H1 (cell line): ENCODE measurements at regions not wholly inside any gene's neighbourhood (a gene's known extent, or its start where the extent isn't known, plus 50 kb on each side); places are given as distances from the start of the nearest gene placed in this dataset.

Experiments
- CTCF ChIA-PET: fragments of 300-600 bp; sonication (Branson Sonifier 250); formaldehyde crosslinking; loops from one replicate; lab custom pipeline; 2021; ENCODE audit not compliant: partially characterized antibody; lab: Charles Lee
- POLR2A ChIA-PET: fragments of 300-600 bp; sonication (Branson Sonifier 250); formaldehyde crosslinking; loops from one replicate; lab custom pipeline; 2021; ENCODE audit warnings: inconsistent platforms; ENCODE audit not compliant: partially characterized antibody; lab: Charles Lee
- DNase-seq, 2 experiments: peaks; one replicate each; pipeline versions ENCODE4 v3.0.0 to v3.0.0-alpha.2; 2010 to 2022; ENCODE audit warnings: low spot score in 2 of 2, low read depth in 1 of 2, mixed read lengths in 1 of 2
- FAIRE-seq: peaks from 2 replicates; lab custom pipeline; 2011; peaks lifted over from hg19 to GRCh38; lab: Jason Lieb, UNC
- H2AFZ ChIP-seq: 2 replicates; pipeline ENCODE4 v1.8.1; 2012; ENCODE audit warnings: low read length, inconsistent platforms
- H2AK5ac ChIP-seq: 2 replicates; pipeline ENCODE4 v1.6.1; 2013; ENCODE audit warnings: low read depth, low read length
- H2BK120ac ChIP-seq: replicated peaks from 2 replicates; pipeline ENCODE3; 2013; ENCODE audit warnings: low read depth, low read length, inconsistent platforms
- H2BK12ac ChIP-seq: 2 replicates; pipeline ENCODE4 v1.6.1; 2013; ENCODE audit warnings: low read depth, low read length
- H2BK15ac ChIP-seq: 2 replicates; pipeline ENCODE4 v1.6.1; 2013; ENCODE audit warnings: low read length
- H2BK20ac ChIP-seq: 2 replicates; pipeline ENCODE4 v1.6.1; 2013; ENCODE audit warnings: low read length
- H2BK5ac ChIP-seq: 2 replicates; pipeline ENCODE4 v1.6.1; 2013; ENCODE audit warnings: low read depth, low read length
- H3K14ac ChIP-seq: 2 replicates; pipeline ENCODE4 v1.6.1; 2013; ENCODE audit warnings: inconsistent platforms; ENCODE audit not compliant: insufficient read length
- H3K18ac ChIP-seq: 2 replicates; pipeline ENCODE4 v1.6.1; 2013; ENCODE audit warnings: low read length; ENCODE audit errors: extremely low read depth
- H3K23ac ChIP-seq: 2 replicates; pipeline ENCODE4 v1.6.1; 2013; ENCODE audit warnings: inconsistent platforms; ENCODE audit not compliant: insufficient read length
- H3K23me2 ChIP-seq: 2 replicates; pipeline ENCODE4 v1.6.1; 2013; ENCODE audit warnings: low read depth, low read length
- H3K27ac ChIP-seq: 2 replicates; pipeline ENCODE4 v1.6.1; 2011; ENCODE audit warnings: low read depth, low read length, inconsistent platforms
- H3K27me3 ChIP-seq, 4 experiments: replicated peaks in 1 of 4; 1 replicate in 1 of 4; 2 replicates in 3 of 4; pipeline versions ENCODE4 v1.6.1 to v1.8.1; 2011 to 2013; ENCODE audit warnings: low read length in 3 of 4, mild to moderate bottlenecking in 3 of 4, inconsistent platforms in 2 of 4, mixed read lengths in 2 of 4, moderate library complexity in 1 of 4; ENCODE audit not compliant: control insufficient read depth in 3 of 4, insufficient read depth in 3 of 4; ENCODE audit errors: extremely low read depth in 1 of 4
- H3K36me3 ChIP-seq, 4 experiments: 2 replicates each; pipeline versions ENCODE4 v1.6.1 to v1.8.1; 2011 to 2013; ENCODE audit warnings: mild to moderate bottlenecking in 4 of 4, low read length in 3 of 4, moderate library complexity in 2 of 4, control low read depth in 1 of 4, inconsistent platforms in 1 of 4; ENCODE audit not compliant: insufficient read depth in 4 of 4, control insufficient read depth in 2 of 4
- H3K4ac ChIP-seq: replicated peaks from 2 replicates; pipeline ENCODE3; 2013; ENCODE audit warnings: low read length, low read depth, mixed read lengths, inconsistent platforms; ENCODE audit not compliant: insufficient read length
- H3K4me1 ChIP-seq, 4 experiments: replicated peaks in 1 of 4; 1 replicate in 1 of 4; 2 replicates in 3 of 4; pipeline versions ENCODE4 v1.6.1 to v1.8.1; 2011 to 2013; ENCODE audit warnings: low read length in 3 of 4, inconsistent platforms in 2 of 4, mixed read lengths in 1 of 4; ENCODE audit not compliant: insufficient read depth in 4 of 4, control insufficient read depth in 3 of 4
- H3K4me2 ChIP-seq, 2 experiments: 2 replicates each; pipeline versions ENCODE4 v1.6.1 to v1.8.1; 2011 to 2013; ENCODE audit warnings: low read depth in 2 of 2, low read length in 2 of 2, control low read depth in 1 of 2, inconsistent platforms in 1 of 2, mild to moderate bottlenecking in 1 of 2; ENCODE audit not compliant: insufficient read depth in 1 of 2
- H3K4me3 ChIP-seq, 4 experiments: fragments of 200-600, 300-600 bp in 1 of 4; sonication (generic), shearing (Covaris generic), sonication (Bioruptor Twin) in 1 of 4; 2 replicates each; pipeline versions ENCODE4 v1.5.1 to v1.8.1; 2011 to 2016; ENCODE audit warnings: low read length in 4 of 4, low read depth in 3 of 4, control low read depth in 2 of 4, inconsistent platforms in 2 of 4, mild to moderate bottlenecking in 2 of 4, mixed read lengths in 1 of 4, moderate library complexity in 1 of 4; ENCODE audit not compliant: insufficient read depth in 2 of 4; ENCODE audit errors: extremely low read depth in 1 of 4
- H3K56ac ChIP-seq: replicated peaks from 2 replicates; pipeline ENCODE3; 2013; ENCODE audit warnings: low read depth, mild to moderate bottlenecking, mixed read lengths, low read length, inconsistent platforms; ENCODE audit not compliant: insufficient read length
- H3K79me1 ChIP-seq: 2 replicates; pipeline ENCODE4 v1.6.1; 2013; ENCODE audit warnings: low read depth, low read length, control low read depth
- H3K79me2 ChIP-seq, 2 experiments: 2 replicates each; pipeline versions ENCODE4 v1.6.1 to v1.8.1; 2012 to 2013; ENCODE audit warnings: low read length in 2 of 2, mild to moderate bottlenecking in 2 of 2, inconsistent platforms in 1 of 2; ENCODE audit not compliant: insufficient read depth in 2 of 2, control insufficient read depth in 1 of 2
- H3K9ac ChIP-seq, 4 experiments: replicated peaks in 1 of 4; 1 replicate in 1 of 4; 2 replicates in 3 of 4; pipeline versions ENCODE4 v1.6.1 to v1.8.1; 2011 to 2013; ENCODE audit warnings: low read depth in 3 of 4, low read length in 3 of 4, control low read depth in 2 of 4, mild to moderate bottlenecking in 2 of 4, moderate library complexity in 2 of 4, inconsistent platforms in 1 of 4; ENCODE audit errors: extremely low read depth in 1 of 4
- H3K9me3 ChIP-seq, 2 experiments: 2 replicates each; pipeline versions ENCODE4 v1.6.1 to v1.8.1; 2012 to 2013; ENCODE audit warnings: mild to moderate bottlenecking in 2 of 2, moderate library complexity in 2 of 2, control low read depth in 1 of 2, inconsistent platforms in 1 of 2, low read depth in 1 of 2, low read length in 1 of 2, mixed read lengths in 1 of 2; ENCODE audit not compliant: insufficient read depth in 2 of 2
- H4K20me1 ChIP-seq, 2 experiments: replicated peaks in 1 of 2; 2 replicates each; pipeline versions ENCODE3 to v1.8.1; 2011 to 2013; ENCODE audit warnings: inconsistent platforms in 2 of 2, low read length in 2 of 2, mild to moderate bottlenecking in 1 of 2; ENCODE audit not compliant: insufficient read depth in 2 of 2, control insufficient read depth in 1 of 2
- H4K5ac ChIP-seq: 2 replicates; pipeline ENCODE4 v1.6.1; 2013; ENCODE audit warnings: low read length, low read depth, mixed read lengths, inconsistent platforms; ENCODE audit not compliant: insufficient read length
- H4K8ac ChIP-seq: 2 replicates; pipeline ENCODE4 v1.8.0; 2013; ENCODE audit warnings: mild to moderate bottlenecking, moderate library complexity, low read length, inconsistent platforms; ENCODE audit not compliant: insufficient read depth; ENCODE audit errors: extremely low read depth
- H4K91ac ChIP-seq: replicated peaks from 2 replicates; pipeline ENCODE3; 2013; ENCODE audit warnings: low read length, mixed read lengths, inconsistent platforms; ENCODE audit not compliant: insufficient read length
- BCL11A ChIP-seq, 2 experiments: IDR thresholded peaks; one replicate each; pipeline ENCODE4 v1.6.1; 2011; ENCODE audit warnings: low read depth in 2 of 2, low read length in 2 of 2, mild to moderate bottlenecking in 2 of 2
- E2F6 ChIP-seq: IDR thresholded peaks from 2 replicates; pipeline ENCODE4 v1.6.1; 2012; ENCODE audit warnings: inconsistent platforms
- FOSL1 ChIP-seq: IDR thresholded peaks from 2 replicates; pipeline ENCODE4 v1.6.1; 2011; ENCODE audit warnings: mild to moderate bottlenecking, low read depth, low read length, moderate library complexity; ENCODE audit not compliant: insufficient read depth
- JUND ChIP-seq: IDR thresholded peaks from 2 replicates; pipeline ENCODE4 v1.6.1; 2011; ENCODE audit warnings: mild to moderate bottlenecking, improper control_type of control experiment, low read length
- PHF8 ChIP-seq: fragments of 200-600 bp; sonication (generic); conservative IDR thresholded peaks from 2 replicates; pipeline ENCODE4 v1.7.1; 2012; ENCODE audit warnings: low read depth, mild to moderate bottlenecking, inconsistent platforms, low read length, moderate library complexity
- RXRA ChIP-seq: IDR thresholded peaks from 2 replicates; pipeline ENCODE4 v1.6.1; 2011; ENCODE audit warnings: low read depth, mild to moderate bottlenecking, low read length, moderate library complexity; ENCODE audit not compliant: insufficient read depth
- SIX5 ChIP-seq: IDR thresholded peaks from 2 replicates; pipeline ENCODE4 v1.6.1; 2011; ENCODE audit warnings: mild to moderate bottlenecking, low read depth, low read length
- YY1 ChIP-seq: IDR thresholded peaks from 2 replicates; pipeline ENCODE4 v1.6.1; 2011; ENCODE audit warnings: low read depth, mild to moderate bottlenecking, low read length
- WGBS, 2 experiments: shearing (Covaris generic) in 1 of 2; methylation state at CpG; one replicate each; pipeline versions ENCODE4 v1.1.6 to v1.1.7; 2013 to 2015; ENCODE audit warnings: low lambda C conversion rate in 2 of 2, mixed read lengths in 2 of 2, inconsistent platforms in 1 of 2, low coverage in 1 of 2, missing lambda C conversion rate in 1 of 2; ENCODE audit not compliant: insufficient replicate concordance in 2 of 2, insufficient coverage in 1 of 2, insufficient read length in 1 of 2; ENCODE audit errors: extremely low coverage in 1 of 2, missing lambda C conversion rate in 1 of 2; 5-methylcytosine and 5-hydroxymethylcytosine counted together
- TF ChIP-seq, protein P1 (sequence below), 3 experiments: IDR thresholded peaks; 1 replicate in 2 of 3; 2 replicates in 1 of 3; pipeline versions ENCODE4 v1.5.1 to v1.6.1; 2011; ENCODE audit warnings: low read length in 3 of 3, mild to moderate bottlenecking in 3 of 3, inconsistent platforms in 2 of 3, low read depth in 1 of 3, moderate library complexity in 1 of 3; ENCODE audit not compliant: insufficient read depth in 1 of 3; ENCODE audit errors: control extremely low read depth in 1 of 3

- H3K79me1 ChIP-seq = no peaks in the 10 kb centered on the region
- H3K4me2 ChIP-seq = no peak overlapping the region
- H3K79me2 ChIP-seq = no peaks in the 10 kb centered on the region
- no peak overlapping the region for H3K4me3 ChIP-seq
- H2BK15ac ChIP-seq = no peak overlapping the region
- H2BK12ac ChIP-seq = no peak overlapping the region
- H3K4ac ChIP-seq = no peak overlapping the region
- H3K9ac ChIP-seq = no peak overlapping the region
- ChIA-PET CTCF (interaction anchor here (0.8 kb wide), 1 partner anchor 127 kb away, joined by 3 read pairs; no protein-coding TSS in a partner anchor), POLR2A (no interaction called here)
- no peak overlapping the region for H3K27ac ChIP-seq
- H3K14ac ChIP-seq = no peak overlapping the region
- no peak overlapping the region for H4K91ac ChIP-seq
- TF ChIP-seq RXRA (no peak), PHF8 (no peak), JUND (no peak), BCL11A (IDR thresholded peaks at IDR 0.05; ENCODE audit: low read depth in 2 of 2, low read length in 2 of 2) (no peak), FOSL1 (no peak), SIX5 (no peak), E2F6 (no peak), YY1 (no peak)
- TF ChIP-seq, protein P1, sequence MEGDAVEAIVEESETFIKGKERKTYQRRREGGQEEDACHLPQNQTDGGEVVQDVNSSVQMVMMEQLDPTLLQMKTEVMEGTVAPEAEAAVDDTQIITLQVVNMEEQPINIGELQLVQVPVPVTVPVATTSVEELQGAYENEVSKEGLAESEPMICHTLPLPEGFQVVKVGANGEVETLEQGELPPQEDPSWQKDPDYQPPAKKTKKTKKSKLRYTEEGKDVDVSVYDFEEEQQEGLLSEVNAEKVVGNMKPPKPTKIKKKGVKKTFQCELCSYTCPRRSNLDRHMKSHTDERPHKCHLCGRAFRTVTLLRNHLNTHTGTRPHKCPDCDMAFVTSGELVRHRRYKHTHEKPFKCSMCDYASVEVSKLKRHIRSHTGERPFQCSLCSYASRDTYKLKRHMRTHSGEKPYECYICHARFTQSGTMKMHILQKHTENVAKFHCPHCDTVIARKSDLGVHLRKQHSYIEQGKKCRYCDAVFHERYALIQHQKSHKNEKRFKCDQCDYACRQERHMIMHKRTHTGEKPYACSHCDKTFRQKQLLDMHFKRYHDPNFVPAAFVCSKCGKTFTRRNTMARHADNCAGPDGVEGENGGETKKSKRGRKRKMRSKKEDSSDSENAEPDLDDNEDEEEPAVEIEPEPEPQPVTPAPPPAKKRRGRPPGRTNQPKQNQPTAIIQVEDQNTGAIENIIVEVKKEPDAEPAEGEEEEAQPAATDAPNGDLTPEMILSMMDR (IDR thresholded peaks at IDR 0.05; ENCODE audit: control extremely low read depth in 1 of 3, insufficient read depth in 1 of 3, low read depth in 1 of 3, low read length in 3 of 3) = no peak
- H2AK5ac ChIP-seq = no peak overlapping the region
- H3K23me2 ChIP-seq = peaks cover 7% of the 10 kb centered on the region; the same call in 1 of the 2 replicates
- no peak overlapping the region for H2BK120ac ChIP-seq
- no peak overlapping the region for H3K56ac ChIP-seq
- no peak overlapping the region for H4K5ac ChIP-seq
- no peaks in the 10 kb centered on the region for H3K27me3 ChIP-seq
- no peak overlapping the region for H2BK20ac ChIP-seq
- H3K4me1 ChIP-seq = no peaks in the 10 kb centered on the region
- H3K18ac ChIP-seq = no peak overlapping the region
- peaks cover 0 to 6% of the 10 kb centered on the region in 2 experiments; a peak in 1 of 4 replicates for H3K9me3 ChIP-seq
- no peak overlapping the region for H2BK5ac ChIP-seq
- WGBS, 2 experiments = 82% methylated on average over 11 of the region's 11 CpGs; no CpG with 5 or more reads in 1 of the 2 experiments
- no peak for DNase-seq
- no peak for FAIRE-seq
- no peak overlapping the region for H2AFZ ChIP-seq
- H4K20me1 ChIP-seq = peaks cover 0 to 2% of the 10 kb centered on the region in 2 experiments
- no peak overlapping the region for H3K23ac ChIP-seq
- H4K8ac ChIP-seq = no peak overlapping the region
- no peaks in the 10 kb centered on the region for H3K36me3 ChIP-seq
Observed at GRCh38 chr18:78521136-78521535, 458.5 kb upstream of the SALL3 start.
